Keratinocyte (primary cell): ENCODE measurements at regions not wholly inside any gene's neighbourhood (a gene's known extent, or its start where the extent isn't known, plus 50 kb on each side); places are given as distances from the start of the nearest gene placed in this dataset.

Source experiments
- DNase-seq: peaks from one replicate; pipeline ENCODE4 v3.0.0-alpha.2; 2011; ENCODE audit warnings: low read depth, missing footprints, low spot score
- FAIRE-seq: peaks from 2 replicates; lab custom pipeline; 2011; peaks lifted over from hg19 to GRCh38; lab: Jason Lieb, UNC
- H2AFZ ChIP-seq: 2 replicates; pipeline ENCODE4 v1.6.0; 2012; ENCODE audit warnings: low read length, control low read depth, inconsistent platforms; ENCODE audit not compliant: control insufficient read depth
- H3K27ac ChIP-seq: 2 replicates; pipeline ENCODE4 v1.5.1; 2011; ENCODE audit warnings: low read length; ENCODE audit not compliant: control insufficient read depth, insufficient read depth
- H3K27me3 ChIP-seq: 3 replicates; pipeline ENCODE4 v1.6.0; 2011; ENCODE audit warnings: low read length; ENCODE audit not compliant: control insufficient read depth, insufficient read depth; ENCODE audit errors: extremely low read depth
- H3K36me3 ChIP-seq, 2 experiments: 2 replicates in 1 of 2; 3 replicates in 1 of 2; pipeline ENCODE4 v1.5.1; 2011; ENCODE audit warnings: low read length in 2 of 2, mild to moderate bottlenecking in 1 of 2; ENCODE audit not compliant: control insufficient read depth in 2 of 2, insufficient read depth in 2 of 2; ENCODE audit errors: extremely low read depth in 1 of 2
- H3K4me1 ChIP-seq: 3 replicates; pipeline ENCODE4 v1.5.1; 2011; ENCODE audit warnings: low read length; ENCODE audit not compliant: control insufficient read depth, insufficient read depth; ENCODE audit errors: extremely low read depth
- H3K4me2 ChIP-seq: 3 replicates; pipeline ENCODE4 v1.6.0; 2011; ENCODE audit warnings: low read depth, low read length; ENCODE audit not compliant: control insufficient read depth, insufficient read depth; ENCODE audit errors: extremely low read depth
- H3K4me3 ChIP-seq, 3 experiments: fragments of 200-600 bp in 1 of 3; sonication (generic) in 1 of 3; 2 replicates in 2 of 3; 3 replicates in 1 of 3; pipeline ENCODE4 v1.5.1; 2011 to 2016; ENCODE audit warnings: low read length in 3 of 3, mild to moderate bottlenecking in 3 of 3, control low read depth in 2 of 3, inconsistent platforms in 1 of 3, low read depth in 1 of 3, mixed read lengths in 1 of 3, mixed run types in 1 of 3, moderate library complexity in 1 of 3; ENCODE audit not compliant: control insufficient read depth in 2 of 3, insufficient read depth in 2 of 3; ENCODE audit errors: extremely low read depth in 1 of 3
- H3K79me2 ChIP-seq: 2 replicates; pipeline ENCODE4 v1.6.0; 2012; ENCODE audit warnings: low read length; ENCODE audit not compliant: control insufficient read depth, insufficient read depth
- H3K9ac ChIP-seq: 3 replicates; pipeline ENCODE4 v1.6.0; 2011; ENCODE audit warnings: low read length; ENCODE audit not compliant: control insufficient read depth, insufficient read depth; ENCODE audit errors: extremely low read depth
- H3K9me1 ChIP-seq: 3 replicates; pipeline ENCODE4 v1.6.0; 2011; ENCODE audit warnings: low read length; ENCODE audit not compliant: control insufficient read depth, insufficient read depth; ENCODE audit errors: extremely low read depth
- H3K9me3 ChIP-seq: 2 replicates; pipeline ENCODE4 v1.5.1; 2012; ENCODE audit warnings: low read depth, low read length; ENCODE audit not compliant: control insufficient read depth
- H4K20me1 ChIP-seq: 3 replicates; pipeline ENCODE4 v1.6.0; 2011; ENCODE audit warnings: low read length; ENCODE audit not compliant: control insufficient read depth, insufficient read depth; ENCODE audit errors: extremely low read depth
- CTCF ChIP-seq, 3 experiments: IDR thresholded peaks in 1 of 3; conservative IDR thresholded peaks in 1 of 3; optimal IDR thresholded peaks in 1 of 3; 2 replicates in 2 of 3; 3 replicates in 1 of 3; pipeline versions ENCODE3 to v1.5.1; 2011; ENCODE audit warnings: low read length in 3 of 3, mild to moderate bottlenecking in 3 of 3, moderate library complexity in 2 of 3, control low read depth in 1 of 3, inconsistent platforms in 1 of 3; ENCODE audit not compliant: insufficient read depth in 2 of 3; ENCODE audit errors: extremely low read depth in 1 of 3
- EZH2 ChIP-seq: IDR thresholded peaks from one replicate; pipeline ENCODE4 v1.6.1; 2012; ENCODE audit warnings: inconsistent platforms, mild to moderate bottlenecking, low read length, moderate library complexity
- dilution Hi-C: fragments of 300-500 bp; cut with MboI; formaldehyde crosslinking; loops from one replicate; pipeline ENCODE4 v1.7.0; 2020; ENCODE audit warnings: low sequenced_read_pairs; ENCODE audit not compliant: extremely low pct_ligation_motif_present

GRCh38 chr3:161556941-161557340 is 60.3 kb downstream of the OTOL1 start:
- Histone ChIP-seq H4K20me1 (no peaks in the 10 kb centered on the region), H3K79me2 (no peaks in the 10 kb centered on the region), H3K9ac (no peak overlapping the region), H3K4me3 (no peak overlapping the region), H3K9me3 (no peaks in the 10 kb centered on the region), H3K27ac (no peak overlapping the region), H3K9me1 (no peaks in the 10 kb centered on the region), H3K4me1 (peaks cover 4% of the 10 kb centered on the region), H3K27me3 (no peaks in the 10 kb centered on the region), H2AFZ (no peak overlapping the region), H3K36me3 (no peaks in the 10 kb centered on the region), H3K4me2 (no peak overlapping the region)
- dilution Hi-C loops = no loop called here
- FAIRE-seq = no peak
- TF ChIP-seq EZH2 = no peak
- TF ChIP-seq CTCF (optimal IDR thresholded peaks at IDR 0.05 in 1 of 3, IDR thresholded peaks at IDR 0.05 in 1 of 3, conservative IDR thresholded peaks at IDR 0.05 in 1 of 3; ENCODE audit: extremely low read depth in 1 of 3, insufficient read depth in 2 of 3, low read length in 3 of 3) = no peak
- no peak for DNase-seq

GRCh38 chr3:161557445-161558150 is 61.0 kb downstream of the OTOL1 start:
- Histone ChIP-seq H3K9ac (no peak overlapping the region), H3K4me2 (no peak overlapping the region), H3K4me1 (peaks cover 4% of the 10 kb centered on the region), H3K9me1 (no peaks in the 10 kb centered on the region), H3K36me3 (no peaks in the 10 kb centered on the region), H3K4me3 (no peak overlapping the region), H3K9me3 (no peaks in the 10 kb centered on the region), H3K27me3 (no peaks in the 10 kb centered on the region), H2AFZ (no peak overlapping the region), H3K79me2 (no peaks in the 10 kb centered on the region), H4K20me1 (no peaks in the 10 kb centered on the region), H3K27ac (no peak overlapping the region)
- dilution Hi-C loops = no loop called here
- TF ChIP-seq EZH2 (no peak), CTCF (optimal IDR thresholded peaks at IDR 0.05 in 1 of 3, IDR thresholded peaks at IDR 0.05 in 1 of 3, conservative IDR thresholded peaks at IDR 0.05 in 1 of 3; ENCODE audit: extremely low read depth in 1 of 3, insufficient read depth in 2 of 3, low read length in 3 of 3) (no peak)
- no peak for DNase-seq
- FAIRE-seq = no peak
